ENCODE measurements at regions not wholly inside any gene's neighbourhood (a gene's known extent, or its start where the extent isn't known, plus 50 kb on each side); places are given as distances from the start of the nearest gene placed in this dataset.
"Not testable (repeated sequence)": the region's sequence is repeated elsewhere in the genome, so short reads cannot be mapped to it uniquely, and the experiment has no call there.

DNA sequence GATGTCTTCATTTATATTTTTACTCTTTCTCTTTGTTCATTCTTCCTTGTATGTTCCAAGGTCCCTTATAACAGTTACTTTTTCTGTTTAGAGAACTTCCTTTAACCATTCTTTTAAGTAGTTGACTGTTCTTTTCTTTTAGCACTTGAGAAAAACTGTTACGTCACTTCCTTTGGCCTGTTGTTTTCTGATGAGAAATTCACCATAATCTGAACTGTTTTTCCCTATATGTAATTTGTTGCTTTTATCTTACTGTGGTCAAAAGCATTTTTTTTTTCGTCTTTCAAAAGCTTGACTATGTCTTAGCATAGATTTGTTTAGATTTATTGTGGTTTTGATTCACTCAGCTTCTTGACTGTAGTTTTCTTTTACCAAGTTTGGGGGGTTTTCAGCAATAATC, 1660.3 kb upstream of the PCDH10 start:
- Histone ChIP-seq H3K9me3 (no peaks in the 10 kb centered on the region), H3K4me1 (no peaks in the 10 kb centered on the region), H3K36me3 (no peaks in the 10 kb centered on the region), H3K27me3 (no peaks in the 10 kb centered on the region), H3K27ac (no peak overlapping the region), H3K4me3 (no peak overlapping the region)
- intact Hi-C loops (cut with DNase I): no loop called here
- DNase-seq (no peak), ATAC-seq (no peak)
- no peak for TF ChIP-seq POLR2A (IDR thresholded peaks at IDR 0.05)
- TF ChIP-seq, protein P1, sequence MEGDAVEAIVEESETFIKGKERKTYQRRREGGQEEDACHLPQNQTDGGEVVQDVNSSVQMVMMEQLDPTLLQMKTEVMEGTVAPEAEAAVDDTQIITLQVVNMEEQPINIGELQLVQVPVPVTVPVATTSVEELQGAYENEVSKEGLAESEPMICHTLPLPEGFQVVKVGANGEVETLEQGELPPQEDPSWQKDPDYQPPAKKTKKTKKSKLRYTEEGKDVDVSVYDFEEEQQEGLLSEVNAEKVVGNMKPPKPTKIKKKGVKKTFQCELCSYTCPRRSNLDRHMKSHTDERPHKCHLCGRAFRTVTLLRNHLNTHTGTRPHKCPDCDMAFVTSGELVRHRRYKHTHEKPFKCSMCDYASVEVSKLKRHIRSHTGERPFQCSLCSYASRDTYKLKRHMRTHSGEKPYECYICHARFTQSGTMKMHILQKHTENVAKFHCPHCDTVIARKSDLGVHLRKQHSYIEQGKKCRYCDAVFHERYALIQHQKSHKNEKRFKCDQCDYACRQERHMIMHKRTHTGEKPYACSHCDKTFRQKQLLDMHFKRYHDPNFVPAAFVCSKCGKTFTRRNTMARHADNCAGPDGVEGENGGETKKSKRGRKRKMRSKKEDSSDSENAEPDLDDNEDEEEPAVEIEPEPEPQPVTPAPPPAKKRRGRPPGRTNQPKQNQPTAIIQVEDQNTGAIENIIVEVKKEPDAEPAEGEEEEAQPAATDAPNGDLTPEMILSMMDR (IDR thresholded peaks at IDR 0.05): no peak
- WGBS (ENCODE audit: insufficient coverage, low coverage, low lambda C conversion rate, missing lambda C conversion rate): 18% methylated on average over 2 of the region's 2 CpGs

DNA sequence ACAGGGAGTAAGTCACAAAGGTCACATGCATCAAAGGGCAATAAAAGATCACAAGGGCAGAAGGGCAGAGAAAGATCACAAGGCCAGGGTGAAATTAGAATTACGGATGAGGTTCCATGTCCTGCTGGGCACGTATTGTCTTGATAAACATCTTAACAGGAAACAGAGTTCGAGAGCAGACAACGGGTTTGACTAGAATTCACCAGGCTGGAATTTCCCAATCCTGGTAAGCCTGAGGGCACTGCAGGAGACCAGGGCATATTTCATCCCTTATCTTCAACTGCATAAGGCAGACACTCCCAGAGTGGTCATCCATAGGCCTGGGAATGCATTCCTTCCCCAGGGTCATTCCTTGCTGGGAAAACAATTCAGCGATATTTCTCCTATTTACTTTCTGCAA, 1652.9 kb upstream of the PCDH10 start:
- H3K4me3 ChIP-seq; H3K36me3 ChIP-seq; H3K27ac ChIP-seq; H3K4me1 ChIP-seq; ATAC-seq; H3K27me3 ChIP-seq; DNase-seq; intact Hi-C loops (cut with DNase I); H3K9me3 ChIP-seq: not testable (repeated sequence)
- 42% methylated on average over 4 of the region's 5 CpGs for WGBS (ENCODE audit: insufficient coverage, low coverage, low lambda C conversion rate, missing lambda C conversion rate)

DNA sequence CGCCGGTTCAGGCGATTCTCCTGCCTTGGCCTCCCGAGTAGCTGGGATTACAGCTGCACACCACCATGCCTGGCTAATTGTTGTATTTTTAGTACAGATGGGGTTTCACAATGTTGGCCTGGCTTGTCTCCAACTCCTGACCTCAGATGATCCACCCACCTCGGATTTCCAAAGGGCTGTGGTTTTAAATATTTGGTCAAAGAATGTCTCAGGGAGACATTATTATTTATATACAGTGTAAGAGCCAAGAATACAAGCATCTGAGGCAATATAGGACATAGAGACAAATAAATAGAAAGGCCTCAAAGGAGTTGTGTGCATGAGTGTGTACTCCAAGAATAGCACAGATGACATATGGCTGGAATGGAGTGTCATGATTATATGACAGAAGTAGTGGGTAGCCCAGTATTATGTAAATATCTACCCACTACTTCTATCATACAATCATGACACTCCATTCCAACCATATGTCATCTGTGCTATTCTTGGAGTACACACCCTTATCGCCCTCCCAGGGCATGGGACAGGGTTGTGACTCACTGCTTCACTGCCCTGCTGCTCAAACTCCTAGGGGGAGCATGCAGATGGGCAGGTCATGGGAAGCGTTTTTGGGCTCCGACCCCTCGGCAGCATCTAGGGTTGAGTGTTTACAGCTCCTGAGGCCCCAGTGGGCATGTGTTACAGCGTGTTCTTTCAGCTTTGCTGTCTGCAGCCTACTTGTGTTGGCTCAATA, 1649.8 kb upstream of the PCDH10 start:
- 59% methylated on average over 8 of the region's 10 CpGs for WGBS (ENCODE audit: insufficient coverage, low coverage, low lambda C conversion rate, missing lambda C conversion rate)
- Histone ChIP-seq H3K27ac (no peak overlapping the region), H3K27me3 (no peaks in the 10 kb centered on the region), H3K9me3 (no peaks in the 10 kb centered on the region), H3K4me1 (no peaks in the 10 kb centered on the region), H3K36me3 (no peaks in the 10 kb centered on the region), H3K4me3 (no peak overlapping the region)
- intact Hi-C loops (cut with DNase I): no loop called here
- ATAC-seq (no peak), DNase-seq (peak in 1 of 3 donors; percentile 39)
- TF ChIP-seq, protein P1 (IDR thresholded peaks at IDR 0.05): no peak
- no peak for TF ChIP-seq POLR2A (IDR thresholded peaks at IDR 0.05)

DNA sequence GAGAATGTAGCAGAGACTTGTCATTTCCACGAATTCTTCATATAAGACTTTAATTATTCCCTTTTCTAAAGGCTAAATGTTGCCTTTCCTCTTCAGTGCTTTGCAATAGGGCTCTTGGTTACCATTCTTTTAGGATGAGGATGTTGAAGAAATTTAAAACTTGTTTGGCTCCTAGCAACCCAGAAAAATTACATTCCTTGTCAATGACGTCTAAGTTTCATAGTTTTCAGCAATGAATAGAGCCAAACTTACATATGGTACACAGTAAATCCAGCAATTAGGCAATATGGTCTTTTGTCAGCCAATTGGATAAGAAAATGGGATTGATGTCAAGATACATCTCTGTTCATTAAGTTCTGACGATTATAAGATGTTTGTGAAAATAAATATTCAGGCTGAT, 1639.6 kb upstream of the PCDH10 start:
- H3K4me3 ChIP-seq: no peak overlapping the region
- H3K27me3 ChIP-seq: no peaks in the 10 kb centered on the region
- no peaks in the 10 kb centered on the region for H3K4me1 ChIP-seq
- intact Hi-C loops (cut with DNase I): no loop called here
- DNase-seq: no peak
- no peak for TF ChIP-seq POLR2A (IDR thresholded peaks at IDR 0.05)
- TF ChIP-seq, protein P1 (IDR thresholded peaks at IDR 0.05): no peak
- H3K27ac ChIP-seq: no peak overlapping the region
- no peaks in the 10 kb centered on the region for H3K36me3 ChIP-seq
- H3K9me3 ChIP-seq: no peaks in the 10 kb centered on the region
- no peak for ATAC-seq
- 13% methylated on average over 3 of the region's 3 CpGs for WGBS (ENCODE audit: insufficient coverage, low coverage, low lambda C conversion rate, missing lambda C conversion rate)

DNA sequence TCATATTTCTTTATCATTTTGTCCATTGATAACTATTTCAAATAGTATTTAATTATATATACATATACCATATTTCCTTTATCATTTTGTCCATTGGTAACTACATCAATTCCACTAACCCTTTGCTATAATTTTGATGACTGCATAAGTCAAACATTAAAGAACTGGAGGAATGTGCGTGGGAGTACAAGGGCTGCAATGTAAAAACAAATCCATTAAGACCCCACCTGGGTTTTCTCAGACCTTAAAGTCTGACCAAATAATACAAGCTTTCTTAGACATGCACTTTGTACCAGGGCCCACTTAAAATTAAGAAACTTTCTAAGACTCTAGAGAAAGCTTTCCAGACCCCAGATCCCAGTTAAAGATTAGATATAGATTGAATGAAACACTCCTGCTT, 1622.4 kb upstream of the PCDH10 start:
- ATAC-seq: no peak
- 13% methylated on average over 1 of the region's 1 CpG for WGBS (ENCODE audit: insufficient coverage, low coverage, low lambda C conversion rate, missing lambda C conversion rate)
- Histone ChIP-seq H3K4me1 (no peaks in the 10 kb centered on the region), H3K27ac (no peak overlapping the region), H3K4me3 (no peak overlapping the region), H3K36me3 (no peaks in the 10 kb centered on the region), H3K27me3 (no peaks in the 10 kb centered on the region), H3K9me3 (no peaks in the 10 kb centered on the region)
- intact Hi-C loops (cut with DNase I): no loop called here
- TF ChIP-seq POLR2A (IDR thresholded peaks at IDR 0.05): no peak
- TF ChIP-seq, protein P1 (IDR thresholded peaks at IDR 0.05): no peak
- DNase-seq: no peak

Measured in right lobe of liver (tissue), 6 donors.